K562 (cell line): ENCODE measurements at regions not wholly inside any gene's neighbourhood (a gene's known extent, or its start where the extent isn't known, plus 50 kb on each side); places are given as distances from the start of the nearest gene placed in this dataset.

Experiments used
- ATAC-seq: fragments of 200-7000 bp; cut with Tn5 transposase; 3 replicates; pipeline ENCODE4 v1.9.1; 2020; ENCODE audit warnings: moderate library complexity
- BruUV-seq: library from RNA; stranded (reverse); fragments of 400-500 nt; replicated peaks from 2 replicates; lab custom pipeline; 2021; lab: Mats Ljungman, UMichigan
- CTCF ChIA-PET: fragments of 300-600 bp; formaldehyde crosslinking; extraction: SDS; loops from one replicate; lab custom pipeline; 2021; ENCODE audit warnings: low intra/inter-chr PET ratio; lab: Yijun Ruan, JAX
- POLR2A ChIA-PET: fragments of 300-600, 350-650 bp; sonication (Branson Sonifier 250); formaldehyde crosslinking; extraction: SDS; loops from one replicate; lab custom pipeline; 2021; ENCODE audit warnings: antibody characterized with exemption, inconsistent platforms; lab: Yijun Ruan, JAX
- DNase-seq, 4 experiments: peaks; one replicate each; pipeline versions ENCODE4 v3.0.0 to v3.0.0-alpha.2; 2011 to 2018; ENCODE audit warnings: low spot score in 3 of 4, mixed read lengths in 3 of 4; ENCODE audit errors: extremely low read depth in 1 of 4
- FAIRE-seq: peaks from 2 replicates; lab custom pipeline; 2011; peaks lifted over from hg19 to GRCh38; lab: Jason Lieb, UNC
- H2AFZ ChIP-seq: 2 replicates; pipeline ENCODE4 v1.6.0; 2011; ENCODE audit warnings: low read depth, low read length, control low read depth, inconsistent platforms
- H3K27ac ChIP-seq: fragments of 200-600 bp; 3 replicates; pipeline ENCODE4 v1.8.0; 2011; ENCODE audit warnings: low read depth, mild to moderate bottlenecking, control low read depth, inconsistent platforms, low read length, moderate library complexity, mixed read lengths; ENCODE audit errors: extremely low read depth
- H3K27me3 ChIP-seq, 2 experiments: fragments of 300-600 bp in 1 of 2; 2 replicates in 1 of 2; 3 replicates in 1 of 2; pipeline versions ENCODE4 v1.6.0 to v1.8.0; 2011; ENCODE audit warnings: inconsistent platforms in 2 of 2, low read length in 2 of 2, mild to moderate bottlenecking in 1 of 2, mixed read lengths in 1 of 2, moderate library complexity in 1 of 2; ENCODE audit not compliant: control insufficient read depth in 2 of 2, insufficient read depth in 2 of 2
- H3K36me3 ChIP-seq: fragments of 300-600 bp; 3 replicates; pipeline ENCODE4 v1.8.0; 2011; ENCODE audit warnings: mild to moderate bottlenecking, low read length, inconsistent platforms; ENCODE audit not compliant: control insufficient read depth, insufficient read depth
- H3K4me1 ChIP-seq, 2 experiments: fragments of 200-600 bp in 1 of 2; replicated peaks in 1 of 2; 2 replicates in 1 of 2; 3 replicates in 1 of 2; pipeline versions ENCODE4 v1.5.1 to v1.8.0; 2011; ENCODE audit warnings: inconsistent platforms in 2 of 2, low read length in 2 of 2, mild to moderate bottlenecking in 1 of 2, mixed read lengths in 1 of 2, moderate library complexity in 1 of 2; ENCODE audit not compliant: control insufficient read depth in 2 of 2, insufficient read depth in 2 of 2
- H3K4me2 ChIP-seq: 2 replicates; pipeline ENCODE4 v1.6.1; 2011; ENCODE audit warnings: low read length, control low read depth, inconsistent platforms, mixed read lengths; ENCODE audit not compliant: insufficient read depth
- H3K4me3 ChIP-seq: fragments of 200-600 bp; sonication (generic), shearing (Covaris generic); 2 replicates; pipeline ENCODE4 v1.5.1; 2016; ENCODE audit warnings: control low read depth, inconsistent platforms
- H3K79me2 ChIP-seq: fragments of 200-600 bp; 3 replicates; pipeline ENCODE4 v1.8.0; 2011; ENCODE audit warnings: low read length, inconsistent platforms; ENCODE audit not compliant: control insufficient read depth, insufficient read depth
- H3K9ac ChIP-seq, 2 experiments: 2 replicates each; pipeline versions ENCODE4 v1.6.0 to v1.6.1; 2011; ENCODE audit warnings: low read depth in 2 of 2, low read length in 2 of 2, control low read depth in 1 of 2, inconsistent platforms in 1 of 2, mild to moderate bottlenecking in 1 of 2, mixed read lengths in 1 of 2; ENCODE audit not compliant: insufficient read depth in 1 of 2
- H3K9me1 ChIP-seq: one replicate; pipeline ENCODE4 v1.6.0; 2011; ENCODE audit warnings: inconsistent platforms, mild to moderate bottlenecking, low read length, moderate library complexity; ENCODE audit not compliant: control insufficient read depth, insufficient read depth
- H3K9me3 ChIP-seq: replicated peaks from 2 replicates; pipeline ENCODE4 v1.5.1; 2011; ENCODE audit warnings: low read depth, low read length, inconsistent platforms; ENCODE audit not compliant: control insufficient read depth, insufficient read depth
- H4K20me1 ChIP-seq: replicated peaks from 2 replicates; pipeline ENCODE4 v1.6.1; 2011; ENCODE audit warnings: low read length, inconsistent platforms, mixed read lengths; ENCODE audit not compliant: control insufficient read depth, insufficient read depth
- HNRNPK ChIP-seq: fragments of 200-400 bp; formaldehyde crosslinking; IDR thresholded peaks from one replicate; pipeline ENCODE4 v1.6.1; 2018; ENCODE audit warnings: mild to moderate bottlenecking, low read depth, low read length; ENCODE audit not compliant: poor library complexity, severe bottlenecking
- PCBP2 ChIP-seq: fragments of 200-400 bp; formaldehyde crosslinking; IDR thresholded peaks from 2 replicates; pipeline ENCODE4 v1.6.1; 2018; ENCODE audit warnings: low read length, low read depth, mild to moderate bottlenecking, moderate library complexity; ENCODE audit not compliant: poor library complexity, severe bottlenecking
- POLR2A ChIP-seq: fragments of 450-650 bp; conservative IDR thresholded peaks from 2 replicates; pipeline ENCODE4 v1.6.1; 2016
- TCF7 ChIP-seq: sonication (generic); IDR thresholded peaks from 2 replicates; pipeline ENCODE4 v1.6.1; 2016; ENCODE audit warnings: antibody characterized with exemption, borderline replicate concordance
- TRIM28 ChIP-seq: fragments of 450-650 bp; IDR thresholded peaks from 2 replicates; pipeline ENCODE4 v1.6.1; 2017
- ZBTB8A ChIP-seq: fragments of 450-650 bp; IDR thresholded peaks from 2 replicates; pipeline ENCODE4 v1.6.1; 2018; ENCODE audit warnings: mild to moderate bottlenecking, moderate library complexity; ENCODE audit not compliant: partially characterized antibody
- ZC3H4 ChIP-seq: sonication (generic); formaldehyde crosslinking; IDR thresholded peaks from 2 replicates; pipeline ENCODE4 v1.9.0; 2021; ENCODE audit warnings: missing genetic modification reagents, borderline replicate concordance
- ZNF347 ChIP-seq: fragments of 450-650 bp; formaldehyde crosslinking; IDR thresholded peaks from 2 replicates; pipeline ENCODE4 v1.4.0; 2020; ENCODE audit warnings: low read depth, mild to moderate bottlenecking, moderate library complexity
- WGBS: fragments of 100-300 bp; shearing (Covaris generic); methylation state at CpG from one replicate; pipeline ENCODE4 v1.1.6; 2016; ENCODE audit warnings: low coverage, mixed read lengths; ENCODE audit not compliant: insufficient coverage; ENCODE audit errors: missing lambda C conversion rate; 5-methylcytosine and 5-hydroxymethylcytosine counted together
- in situ Hi-C: fragments of 300-500 bp; cut with MboI; formaldehyde crosslinking; loops from 4 replicates; pipeline ENCODE4 v1.15.0; 2018; ENCODE audit warnings: inconsistent platforms, mixed read lengths
- intact Hi-C: fragments of 100-400 bp; cut with micrococcal nuclease; formaldehyde crosslinking; loops from 2 replicates; pipeline ENCODE4 v1.14.2; 2022

- no peaks in the 10 kb centered on the region for H3K36me3 ChIP-seq
- DNase-seq (no peak), FAIRE-seq (no peak), ATAC-seq (no peak)
- no peak overlapping the region for H3K4me3 ChIP-seq
- H3K4me1 ChIP-seq = no peaks in the 10 kb centered on the region
- no peak overlapping the region for H3K4me2 ChIP-seq
- in situ Hi-C loops (no loop called here), intact Hi-C loops (no loop called here)
- POLR2A ChIA-PET = no interaction called here
- H3K27me3 ChIP-seq = no peaks in the 10 kb centered on the region
- no peak overlapping the region for H3K9ac ChIP-seq
- TF ChIP-seq TCF7 (no peak), ZBTB8A (no peak), ZNF347 (CRISPR knock-in tag) (no peak), POLR2A (no peak), HNRNPK (peak; percentile 30), PCBP2 (peak; percentile 61)
- no peaks in the 10 kb centered on the region for H3K9me1 ChIP-seq
- no TSS peak for BruUV-seq
- CTCF ChIA-PET = no interaction called here
- H4K20me1 ChIP-seq = no peaks in the 10 kb centered on the region
- H2AFZ ChIP-seq = no peak overlapping the region
- peaks cover 2% of the 10 kb centered on the region; the same call in 1 of the 2 replicates for H3K9me3 ChIP-seq
- no peaks in the 10 kb centered on the region for H3K79me2 ChIP-seq
- H3K27ac ChIP-seq = no peak overlapping the region
Observed at GRCh38 chr2:160822006-160822405, 328.4 kb upstream of the RBMS1 start.

GRCh38 chr2:160825433-160825832 is 331.8 kb upstream of the RBMS1 start:
- DNase-seq (no peak), ATAC-seq (no peak), FAIRE-seq (no peak)
- in situ Hi-C loops (no loop called here), intact Hi-C loops (no loop called here)
- BruUV-seq = no TSS peak
- H3K4me1 ChIP-seq = no peaks in the 10 kb centered on the region
- no peaks in the 10 kb centered on the region for H3K27me3 ChIP-seq
- TF ChIP-seq TRIM28 = peak; percentile 64; the same call in 1 of the 2 replicates
- TF ChIP-seq ZC3H4 (CRISPR knock-in tag) = no peak
- ChIA-PET POLR2A (no interaction called here), CTCF (no interaction called here)
- no peaks in the 10 kb centered on the region for H3K79me2 ChIP-seq
- H3K9me3 ChIP-seq = 0 out of 2 replicates have a peak, but pooled peaks cover 2% of the 10 kb centered on the region
- H3K4me3 ChIP-seq = no peak overlapping the region
- WGBS = 0% methylated on average over 1 of the region's 1 CpG
- no peak overlapping the region for H3K27ac ChIP-seq
- no peak overlapping the region for H3K4me2 ChIP-seq
- no peaks in the 10 kb centered on the region for H4K20me1 ChIP-seq
- H3K9me1 ChIP-seq = no peaks in the 10 kb centered on the region
- H3K9ac ChIP-seq = no peak overlapping the region
- H2AFZ ChIP-seq = no peak overlapping the region
- no peaks in the 10 kb centered on the region for H3K36me3 ChIP-seq
